Urothelium cell line (cell line): ENCODE measurements at regions not wholly inside any gene's neighbourhood (a gene's known extent, or its start where the extent isn't known, plus 50 kb on each side); places are given as distances from the start of the nearest gene placed in this dataset.
A peak's percentile ranks its signal among the peaks of the same experiment; 100 is the strongest.
"Not testable (repeated sequence)": the region's sequence is repeated elsewhere in the genome, so short reads cannot be mapped to it uniquely, and the experiment has no call there.

Experiments
- DNase-seq: peaks from one replicate; pipeline ENCODE4 v3.0.0; 2011; ENCODE audit warnings: low spot score, mixed read lengths
- FAIRE-seq: peaks from 2 replicates; lab custom pipeline; 2011; peaks lifted over from hg19 to GRCh38; lab: Jason Lieb, UNC

GRCh38 chr4:127425202-127425845 is 207.4 kb upstream of the INTU start:
- DNase-seq (no peak), FAIRE-seq (no peak)

GRCh38 chr4:127425851-127426250 is 206.9 kb upstream of the INTU start:
- DNase-seq (no peak), FAIRE-seq (no peak)

GRCh38 chr4:127441571-127441970 is 191.2 kb upstream of the INTU start:
- no peak for FAIRE-seq
- no peak for DNase-seq

GRCh38 chr4:127445471-127445870 is 187.3 kb upstream of the INTU start:
- DNase-seq (no peak), FAIRE-seq (no peak)

GRCh38 chr4:127446427-127446885 is 186.3 kb upstream of the INTU start:
- FAIRE-seq (no peak), DNase-seq (no peak)

GRCh38 chr4:127448986-127449385 is 183.8 kb upstream of the INTU start:
- DNase-seq (no peak), FAIRE-seq (no peak)

- FAIRE-seq (no peak), DNase-seq (no peak)
These were observed 183.3 kb upstream of the INTU start for GRCh38 chr4:127449449-127449848.

GRCh38 chr4:127450276-127450675 is 182.5 kb upstream of the INTU start:
- DNase-seq = no peak
- no peak for FAIRE-seq

GRCh38 chr4:127463883-127464282 is 168.9 kb upstream of the INTU start:
- no peak for FAIRE-seq

GRCh38 chr4:127469542-127469941 is 163.2 kb upstream of the INTU start:
- DNase-seq (no peak), FAIRE-seq (no peak)

More at GRCh38 chr4:127463883-127464282, 168.9 kb upstream of the INTU start:
- no peak for DNase-seq

GRCh38 chr4:127469959-127470809 is 162.6 kb upstream of the INTU start:
- FAIRE-seq = no peak

GRCh38 chr4:127478271-127478670 is 154.5 kb upstream of the INTU start:
- FAIRE-seq, DNase-seq: not testable (repeated sequence)

More at GRCh38 chr4:127469959-127470809, 162.6 kb upstream of the INTU start:
- no peak for DNase-seq

- FAIRE-seq (no peak), DNase-seq (peak; percentile 3)
These were observed 153.6 kb upstream of the INTU start for GRCh38 chr4:127479031-127479622.

- FAIRE-seq = no peak
These were observed 150.7 kb upstream of the INTU start for GRCh38 chr4:127482049-127482448.

GRCh38 chr4:127484117-127484516 is 148.6 kb upstream of the INTU start:
- no peak for FAIRE-seq

More at GRCh38 chr4:127482049-127482448, 150.7 kb upstream of the INTU start:
- no peak for DNase-seq

GRCh38 chr4:127486248-127486647 is 146.5 kb upstream of the INTU start:
- FAIRE-seq (no peak), DNase-seq (no peak)

More at GRCh38 chr4:127484117-127484516, 148.6 kb upstream of the INTU start:
- DNase-seq = no peak

GRCh38 chr4:127491571-127491970 is 141.2 kb upstream of the INTU start:
- FAIRE-seq (no peak), DNase-seq (no peak)

GRCh38 chr4:127496875-127497274 is 135.9 kb upstream of the INTU start:
- not testable (repeated sequence) for FAIRE-seq, DNase-seq

- FAIRE-seq (no peak), DNase-seq (no peak)
These were observed 134.4 kb upstream of the INTU start for GRCh38 chr4:127498366-127498765.

GRCh38 chr4:127500242-127500641 is 132.5 kb upstream of the INTU start:
- FAIRE-seq (no peak), DNase-seq (no peak)

- FAIRE-seq (no peak), DNase-seq (no peak)
These were observed 131.7 kb upstream of the INTU start for GRCh38 chr4:127501103-127501502.
